ENCODE measurements at regions not wholly inside any gene's neighbourhood (a gene's known extent, or its start where the extent isn't known, plus 50 kb on each side); places are given as distances from the start of the nearest gene placed in this dataset.

- Mint-ChIP-seq H3K4me3 (no peak overlapping the region), H3K27me3 (peaks cover 5 to 21% (median 10%) of the 10 kb centered on the region in 5 donors), H3K9me3 (peaks cover 0 to 5% (median 0%) of the 10 kb centered on the region in 11 donors), H3K4me1 (no peaks in the 10 kb centered on the region), H3K27ac (no peak overlapping the region), H3K36me3 (no peaks in the 10 kb centered on the region)
- ChIA-PET CTCF (no interaction called here), POLR2A (no interaction called here)
- no peak overlapping the region for H3K27ac ChIP-seq (ENCODE audit: low read depth, low read length)
- H3K36me3 ChIP-seq (ENCODE audit: control insufficient read depth in 2 of 3, insufficient read depth in 3 of 3, low read length in 3 of 3): no peaks in the 10 kb centered on the region
- ATAC-seq (no peak), DNase-seq (no peak)
- H3K27me3 ChIP-seq (ENCODE audit: control insufficient read depth in 2 of 2, insufficient read depth in 2 of 2, low read length in 2 of 2): no peaks in the 10 kb centered on the region
- intact Hi-C loops (cut with micrococcal nuclease): no loop called here
- H3K4me1 ChIP-seq (ENCODE audit: control insufficient read depth in 2 of 2, insufficient read depth in 2 of 2, low read length in 2 of 2): no peaks in the 10 kb centered on the region
- no peaks in the 10 kb centered on the region for H3K9me3 ChIP-seq (ENCODE audit: control insufficient read depth in 2 of 3, low read length in 3 of 3)
- H3K4me3 ChIP-seq (ENCODE audit: low read length): no peak overlapping the region
Measured at GRCh38 chr5:74194196-74194595, 446.3 kb downstream of the ENC1 start.

GRCh38 chr5:74192606-74193299, 447.8 kb downstream of the ENC1 start:
- Histone ChIP-seq H3K27me3 (ENCODE audit: control insufficient read depth in 2 of 2, insufficient read depth in 2 of 2, low read length in 2 of 2) (no peaks in the 10 kb centered on the region), H3K36me3 (ENCODE audit: control insufficient read depth in 2 of 3, insufficient read depth in 3 of 3, low read length in 3 of 3) (no peaks in the 10 kb centered on the region), H3K4me3 (ENCODE audit: low read length) (no peak overlapping the region), H3K27ac (ENCODE audit: low read depth, low read length) (no peak overlapping the region), H3K9me3 (ENCODE audit: control insufficient read depth in 2 of 3, low read length in 3 of 3) (no peaks in the 10 kb centered on the region), H3K4me1 (ENCODE audit: control insufficient read depth in 2 of 2, insufficient read depth in 2 of 2, low read length in 2 of 2) (no peaks in the 10 kb centered on the region)
- Mint-ChIP-seq H3K9me3 (peaks cover 0 to 9% (median 0%) of the 10 kb centered on the region in 11 donors), H3K4me1 (no peaks in the 10 kb centered on the region), H3K27me3 (peaks cover 5 to 21% (median 12%) of the 10 kb centered on the region in 5 donors), H3K27ac (no peak overlapping the region), H3K36me3 (no peaks in the 10 kb centered on the region), H3K4me3 (no peak overlapping the region)
- DNase-seq (no peak), ATAC-seq (no peak)
- intact Hi-C loops (cut with micrococcal nuclease): no loop called here
- ChIA-PET POLR2A (no interaction called here), CTCF (no interaction called here)

GRCh38 chr5:74188351-74189105, 452.0 kb downstream of the ENC1 start:
- no peak overlapping the region for H3K27ac ChIP-seq (ENCODE audit: low read depth, low read length)
- Mint-ChIP-seq H3K9me3 (peaks cover 0 to 15% (median 3%) of the 10 kb centered on the region in 11 donors), H3K4me1 (no peaks in the 10 kb centered on the region), H3K27ac (no peak overlapping the region), H3K27me3 (peaks cover 2 to 29% (median 25%) of the 10 kb centered on the region in 5 donors), H3K4me3 (no peak overlapping the region), H3K36me3 (no peaks in the 10 kb centered on the region)
- intact Hi-C loops (cut with micrococcal nuclease): no loop called here
- no peak overlapping the region for H3K4me3 ChIP-seq (ENCODE audit: low read length)
- H3K27me3 ChIP-seq (ENCODE audit: control insufficient read depth in 2 of 2, insufficient read depth in 2 of 2, low read length in 2 of 2): no peaks in the 10 kb centered on the region
- no peaks in the 10 kb centered on the region for H3K36me3 ChIP-seq (ENCODE audit: control insufficient read depth in 2 of 3, insufficient read depth in 3 of 3, low read length in 3 of 3)
- ChIA-PET CTCF (no interaction called here), POLR2A (no interaction called here)
- H3K9me3 ChIP-seq (ENCODE audit: control insufficient read depth in 2 of 3, low read length in 3 of 3): no peaks in the 10 kb centered on the region
- no peaks in the 10 kb centered on the region for H3K4me1 ChIP-seq (ENCODE audit: control insufficient read depth in 2 of 2, insufficient read depth in 2 of 2, low read length in 2 of 2)
- DNase-seq: no peak
- no peak for ATAC-seq

GRCh38 chr5:74187757-74188156, 452.8 kb downstream of the ENC1 start:
- intact Hi-C loops (cut with micrococcal nuclease): no loop called here
- Mint-ChIP-seq H3K27ac (no peak overlapping the region), H3K4me1 (peaks cover 0 to under 1% (median 0%) of the 10 kb centered on the region in 7 donors), H3K36me3 (no peaks in the 10 kb centered on the region), H3K4me3 (no peak overlapping the region), H3K27me3 (peaks cover 2 to 26% (median 21%) of the 10 kb centered on the region in 5 donors), H3K9me3 (peaks cover 0 to 12% (median 3%) of the 10 kb centered on the region in 11 donors)
- Histone ChIP-seq H3K27ac (ENCODE audit: low read depth, low read length) (no peak overlapping the region), H3K4me1 (ENCODE audit: control insufficient read depth in 2 of 2, insufficient read depth in 2 of 2, low read length in 2 of 2) (no peaks in the 10 kb centered on the region), H3K9me3 (ENCODE audit: control insufficient read depth in 2 of 3, low read length in 3 of 3) (no peaks in the 10 kb centered on the region), H3K4me3 (ENCODE audit: low read length) (no peak overlapping the region), H3K27me3 (ENCODE audit: control insufficient read depth in 2 of 2, insufficient read depth in 2 of 2, low read length in 2 of 2) (no peaks in the 10 kb centered on the region), H3K36me3 (ENCODE audit: control insufficient read depth in 2 of 3, insufficient read depth in 3 of 3, low read length in 3 of 3) (no peaks in the 10 kb centered on the region)
- POLR2A ChIA-PET: no interaction called here
- ATAC-seq: no peak
- CTCF ChIA-PET: no interaction called here
- no peak for DNase-seq

GRCh38 chr5:74186356-74187315, 453.9 kb downstream of the ENC1 start:
- no peak overlapping the region for H3K27ac ChIP-seq (ENCODE audit: low read depth, low read length)
- DNase-seq: no peak
- H3K9me3 ChIP-seq (ENCODE audit: control insufficient read depth in 2 of 3, low read length in 3 of 3): no peaks in the 10 kb centered on the region
- no peaks in the 10 kb centered on the region for H3K36me3 Mint-ChIP-seq
- H3K27me3 Mint-ChIP-seq: peaks cover 4 to 20% (median 14%) of the 10 kb centered on the region in 5 donors
- H3K27ac Mint-ChIP-seq: no peak overlapping the region
- no peaks in the 10 kb centered on the region for H3K27me3 ChIP-seq (ENCODE audit: control insufficient read depth in 2 of 2, insufficient read depth in 2 of 2, low read length in 2 of 2)
- no peak for ATAC-seq
- H3K4me1 Mint-ChIP-seq: peaks cover 0 to 11% (median 0%) of the 10 kb centered on the region in 7 donors
- H3K4me1 ChIP-seq (ENCODE audit: control insufficient read depth in 2 of 2, insufficient read depth in 2 of 2, low read length in 2 of 2): no peaks in the 10 kb centered on the region
- no peaks in the 10 kb centered on the region for H3K36me3 ChIP-seq (ENCODE audit: control insufficient read depth in 2 of 3, insufficient read depth in 3 of 3, low read length in 3 of 3)
- POLR2A ChIA-PET: no interaction called here
- peaks cover 0 to 11% (median 3%) of the 10 kb centered on the region in 11 donors for H3K9me3 Mint-ChIP-seq
- CTCF ChIA-PET: no interaction called here
- H3K4me3 Mint-ChIP-seq: no peak overlapping the region
- H3K4me3 ChIP-seq (ENCODE audit: low read length): no peak overlapping the region
- intact Hi-C loops (cut with micrococcal nuclease): no loop called here

- Mint-ChIP-seq H3K4me3 (no peak overlapping the region), H3K9me3 (peaks cover 0 to 11% (median 3%) of the 10 kb centered on the region in 11 donors), H3K36me3 (no peaks in the 10 kb centered on the region), H3K27ac (no peak overlapping the region), H3K4me1 (peaks cover 0 to 14% (median 0%) of the 10 kb centered on the region in 7 donors), H3K27me3 (peaks cover 5 to 16% (median 14%) of the 10 kb centered on the region in 5 donors)
- H3K4me1 ChIP-seq (ENCODE audit: control insufficient read depth in 2 of 2, insufficient read depth in 2 of 2, low read length in 2 of 2): no peaks in the 10 kb centered on the region
- no peak for ATAC-seq
- ChIA-PET CTCF (no interaction called here), POLR2A (no interaction called here)
- intact Hi-C loops (cut with micrococcal nuclease): no loop called here
- no peak overlapping the region for H3K4me3 ChIP-seq (ENCODE audit: low read length)
- H3K9me3 ChIP-seq (ENCODE audit: control insufficient read depth in 2 of 3, low read length in 3 of 3): no peaks in the 10 kb centered on the region
- H3K27ac ChIP-seq (ENCODE audit: low read depth, low read length): no peak overlapping the region
- no peaks in the 10 kb centered on the region for H3K27me3 ChIP-seq (ENCODE audit: control insufficient read depth in 2 of 2, insufficient read depth in 2 of 2, low read length in 2 of 2)
- no peak for DNase-seq
- H3K36me3 ChIP-seq (ENCODE audit: control insufficient read depth in 2 of 3, insufficient read depth in 3 of 3, low read length in 3 of 3): no peaks in the 10 kb centered on the region
Measured at GRCh38 chr5:74185599-74185998, 454.9 kb downstream of the ENC1 start.
